ENCODE measurements at regions not wholly inside any gene's neighbourhood (a gene's known extent, or its start where the extent isn't known, plus 50 kb on each side); places are given as distances from the start of the nearest gene placed in this dataset.

DNA sequence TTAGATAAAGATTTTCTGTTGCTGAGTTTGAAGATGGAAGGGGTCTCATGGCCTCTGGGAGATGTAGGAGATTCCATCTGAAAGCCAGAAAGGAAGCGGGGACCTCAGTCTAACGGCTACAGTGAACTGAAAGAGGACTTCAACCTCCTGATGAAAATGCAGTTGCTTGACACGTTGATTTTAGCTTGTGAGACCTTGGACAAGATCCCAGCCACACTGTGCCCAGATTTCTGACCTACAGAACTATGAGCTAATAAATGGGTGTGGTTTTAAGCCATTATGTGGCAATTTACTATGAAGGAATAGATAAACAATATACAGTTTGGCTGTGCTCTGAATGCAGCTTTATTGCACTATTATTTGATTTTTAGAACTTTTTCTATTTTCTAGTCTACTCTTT, 342.3 kb upstream of the SEMA3D start:
- TF ChIP-seq CEBPB (IDR thresholded peaks at IDR 0.05) (no peak), EGR1 (IDR thresholded peaks at IDR 0.05) (no peak)

Data from Ishikawa (cell line).